ENCODE measurements at regions not wholly inside any gene's neighbourhood (a gene's known extent, or its start where the extent isn't known, plus 50 kb on each side); places are given as distances from the start of the nearest gene placed in this dataset.

DNA sequence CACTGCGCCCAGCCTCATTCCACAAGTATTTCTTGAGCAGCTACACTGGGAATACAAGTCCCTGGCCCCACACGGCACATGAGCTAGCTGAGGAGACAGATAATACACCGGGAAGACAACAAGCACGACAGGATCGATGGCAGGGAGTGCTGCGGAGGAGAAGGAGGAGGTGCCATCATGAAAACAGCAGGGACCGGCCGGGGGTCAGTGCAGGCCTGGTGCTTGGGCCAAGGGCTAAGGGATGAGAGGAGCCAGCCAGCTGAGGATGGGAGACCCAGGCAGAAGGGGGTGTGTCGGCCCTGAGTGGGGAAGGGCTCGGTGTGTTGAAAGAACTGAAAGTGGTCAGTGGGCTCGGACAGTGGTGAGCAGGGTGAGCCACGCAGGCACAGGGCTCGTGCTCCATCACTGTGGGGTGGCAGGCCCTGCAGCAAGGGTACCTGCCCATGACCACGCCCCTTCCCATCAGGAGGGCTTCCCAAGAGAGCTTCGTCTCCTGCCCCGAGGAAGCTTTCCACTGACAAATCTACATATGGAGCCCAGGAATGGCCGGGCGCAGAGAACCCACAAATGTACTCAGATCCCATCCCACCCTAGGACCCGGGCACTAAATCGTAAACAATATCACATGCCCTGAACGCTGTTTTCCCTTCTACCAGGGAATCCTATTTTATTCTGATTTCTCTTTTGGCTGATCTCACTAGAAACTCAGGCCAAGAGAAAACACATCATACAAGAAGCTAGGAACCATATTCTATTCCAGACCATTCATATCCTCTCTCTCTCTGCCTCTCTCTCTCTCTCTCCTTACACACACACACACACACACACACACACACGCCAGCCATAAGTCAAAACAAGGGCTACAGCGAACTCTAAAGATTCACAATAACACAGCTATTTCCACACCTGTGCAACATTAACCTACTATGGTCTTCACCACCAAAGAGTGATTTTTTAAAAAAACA, 50.7 kb upstream of the TNRC6C start:
- 89% methylated on average over 23 of the region's 23 CpGs for WGBS, 2 experiments
- H3K27ac ChIP-seq (ENCODE audit: insufficient read depth, low read depth, low read length, poor library complexity, severe bottlenecking) = no peak overlapping the region

DNA sequence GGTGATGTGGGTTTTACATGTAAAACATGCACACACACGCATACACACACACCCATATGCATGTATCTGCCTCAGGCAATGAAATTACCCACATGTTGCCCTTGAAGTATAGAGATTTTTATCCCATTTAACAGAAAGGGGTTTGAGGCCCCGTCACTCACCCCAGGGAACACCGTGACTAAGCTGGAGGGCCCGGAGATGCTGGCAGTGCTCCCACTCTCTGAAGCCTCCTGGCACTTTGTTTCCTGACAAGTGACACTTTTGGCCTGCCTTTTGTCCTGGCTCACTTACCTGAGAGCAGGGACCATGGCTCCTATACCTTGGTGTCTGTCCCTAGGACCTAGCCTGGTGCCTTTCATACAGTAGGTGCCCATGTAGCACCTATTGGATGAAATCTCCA, 50.0 kb upstream of the TNRC6C start:
- no peaks in the 10 kb centered on the region for H3K9me3 ChIP-seq (ENCODE audit: control insufficient read depth, low read length)
- H3K36me3 ChIP-seq (ENCODE audit: control insufficient read depth, insufficient read depth, low read length) = no peaks in the 10 kb centered on the region
- WGBS, 2 experiments = 91 to 93% methylated on average over 3 to 4 of the region's 4 CpGs
- no peaks in the 10 kb centered on the region for H3K4me1 ChIP-seq (ENCODE audit: control insufficient read depth, insufficient read depth, low read length)
- no peak overlapping the region for H3K4me3 ChIP-seq (ENCODE audit: insufficient read depth, low read depth, low read length)
- no peaks in the 10 kb centered on the region for H3K27me3 ChIP-seq (ENCODE audit: control insufficient read depth, insufficient read depth, low read length, poor library complexity, severe bottlenecking)
- no peak overlapping the region for H3K27ac ChIP-seq (ENCODE audit: insufficient read depth, low read depth, low read length, poor library complexity, severe bottlenecking)

More for the DNA sequence above, 50.7 kb upstream of the TNRC6C start:
- Histone ChIP-seq H3K4me1 (ENCODE audit: control insufficient read depth, insufficient read depth, low read length) (no peaks in the 10 kb centered on the region), H3K36me3 (ENCODE audit: control insufficient read depth, insufficient read depth, low read length) (no peaks in the 10 kb centered on the region), H3K9me3 (ENCODE audit: control insufficient read depth, low read length) (no peaks in the 10 kb centered on the region), H3K27me3 (ENCODE audit: control insufficient read depth, insufficient read depth, low read length, poor library complexity, severe bottlenecking) (no peaks in the 10 kb centered on the region), H3K4me3 (ENCODE audit: insufficient read depth, low read depth, low read length) (no peak overlapping the region)

Data from ectodermal cell (in vitro differentiated cells).